ENCODE measurements at regions not wholly inside any gene's neighbourhood (a gene's known extent, or its start where the extent isn't known, plus 50 kb on each side); places are given as distances from the start of the nearest gene placed in this dataset.

- TF ChIP-seq CREB5 (CRISPR knock-in tag; IDR thresholded peaks at IDR 0.05; ENCODE audit: low read depth) (no peak), GLIS3 (CRISPR knock-in tag; IDR thresholded peaks at IDR 0.05) (no peak), ZNF8 (CRISPR knock-in tag; IDR thresholded peaks at IDR 0.05) (no peak), ZNF565 (CRISPR knock-in tag; conservative IDR thresholded peaks at IDR 0.05; ENCODE audit: low read depth) (no peak), BACH2 (CRISPR knock-in tag; IDR thresholded peaks at IDR 0.05; ENCODE audit: borderline replicate concordance) (no peak), PATZ1 (CRISPR knock-in tag; IDR thresholded peaks at IDR 0.05; ENCODE audit: borderline replicate concordance) (no peak), OSR1 (CRISPR knock-in tag; IDR thresholded peaks at IDR 0.05) (no peak), TOX (CRISPR knock-in tag; IDR thresholded peaks at IDR 0.05; ENCODE audit: borderline replicate concordance) (no peak), ZFP30 (CRISPR knock-in tag; IDR thresholded peaks at IDR 0.05) (no peak), ZC3H10 (CRISPR knock-in tag; IDR thresholded peaks at IDR 0.05) (no peak), TCF4 (CRISPR knock-in tag; IDR thresholded peaks at IDR 0.05; ENCODE audit: borderline replicate concordance) (no peak), ARNTL (CRISPR knock-in tag; IDR thresholded peaks at IDR 0.05; ENCODE audit: borderline replicate concordance, low read depth) (no peak), ZFP3 (CRISPR knock-in tag; IDR thresholded peaks at IDR 0.05) (no peak), ESRRG (CRISPR knock-in tag; IDR thresholded peaks at IDR 0.05) (no peak)
Measured at GRCh38 chr15:93948726-93949125, 282.6 kb upstream of the MCTP2 start (continued).

DNA sequence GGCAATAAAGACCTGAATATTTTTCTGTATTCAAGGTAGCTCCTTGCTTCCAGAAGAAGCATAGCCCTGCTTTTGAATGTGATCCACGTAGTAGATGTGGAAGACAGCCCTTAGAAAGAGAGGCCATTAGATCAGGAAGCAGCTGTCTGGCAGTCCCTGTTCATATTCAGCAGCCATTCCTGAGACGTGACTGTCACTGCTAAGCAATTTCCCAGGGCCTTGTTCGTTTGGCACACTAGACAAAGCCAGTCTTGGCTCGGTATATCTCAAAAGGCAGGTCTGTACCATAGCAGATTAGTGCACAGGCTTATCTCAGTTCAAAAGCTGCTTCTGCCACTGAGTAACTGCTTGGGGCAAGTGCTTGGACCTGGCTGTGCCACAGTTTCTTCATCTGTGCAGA lies 287.8 kb upstream of the MCTP2 start:
- TF ChIP-seq ARNTL (CRISPR knock-in tag; IDR thresholded peaks at IDR 0.05; ENCODE audit: borderline replicate concordance, low read depth) (no peak), TOX (CRISPR knock-in tag; IDR thresholded peaks at IDR 0.05; ENCODE audit: borderline replicate concordance) (no peak), ISL1 (CRISPR knock-in tag; IDR thresholded peaks at IDR 0.05) (no peak), CSDC2 (CRISPR knock-in tag; IDR thresholded peaks at IDR 0.05) (no peak), RARB (CRISPR knock-in tag; IDR thresholded peaks at IDR 0.05) (no peak), ESRRG (CRISPR knock-in tag; IDR thresholded peaks at IDR 0.05) (no peak), ZNF70 (CRISPR knock-in tag; IDR thresholded peaks at IDR 0.05) (no peak), PPARA (CRISPR knock-in tag; IDR thresholded peaks at IDR 0.05; ENCODE audit: borderline replicate concordance) (no peak), GLIS3 (CRISPR knock-in tag; IDR thresholded peaks at IDR 0.05) (no peak), TSHZ2 (CRISPR knock-in tag; IDR thresholded peaks at IDR 0.05) (no peak), BACH2 (CRISPR knock-in tag; IDR thresholded peaks at IDR 0.05; ENCODE audit: borderline replicate concordance) (no peak), OSR1 (CRISPR knock-in tag; IDR thresholded peaks at IDR 0.05) (no peak), CREB5 (CRISPR knock-in tag; IDR thresholded peaks at IDR 0.05; ENCODE audit: low read depth) (no peak), ZC3H10 (CRISPR knock-in tag; IDR thresholded peaks at IDR 0.05) (no peak), TCF4 (CRISPR knock-in tag; IDR thresholded peaks at IDR 0.05; ENCODE audit: borderline replicate concordance) (no peak), PATZ1 (CRISPR knock-in tag; IDR thresholded peaks at IDR 0.05; ENCODE audit: borderline replicate concordance) (no peak)
- TF ChIP-seq, protein P1, sequence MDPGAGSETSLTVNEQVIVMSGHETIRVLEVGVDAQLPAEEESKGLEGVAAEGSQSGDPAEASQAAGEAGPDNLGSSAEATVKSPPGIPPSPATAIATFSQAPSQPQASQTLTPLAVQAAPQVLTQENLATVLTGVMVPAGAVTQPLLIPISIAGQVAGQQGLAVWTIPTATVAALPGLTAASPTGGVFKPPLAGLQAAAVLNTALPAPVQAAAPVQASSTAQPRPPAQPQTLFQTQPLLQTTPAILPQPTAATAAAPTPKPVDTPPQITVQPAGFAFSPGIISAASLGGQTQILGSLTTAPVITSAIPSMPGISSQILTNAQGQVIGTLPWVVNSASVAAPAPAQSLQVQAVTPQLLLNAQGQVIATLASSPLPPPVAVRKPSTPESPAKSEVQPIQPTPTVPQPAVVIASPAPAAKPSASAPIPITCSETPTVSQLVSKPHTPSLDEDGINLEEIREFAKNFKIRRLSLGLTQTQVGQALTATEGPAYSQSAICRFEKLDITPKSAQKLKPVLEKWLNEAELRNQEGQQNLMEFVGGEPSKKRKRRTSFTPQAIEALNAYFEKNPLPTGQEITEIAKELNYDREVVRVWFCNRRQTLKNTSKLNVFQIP (CRISPR knock-in tag; IDR thresholded peaks at IDR 0.05; ENCODE audit: borderline replicate concordance, low read depth): no peak
- TF ChIP-seq, protein P2, sequence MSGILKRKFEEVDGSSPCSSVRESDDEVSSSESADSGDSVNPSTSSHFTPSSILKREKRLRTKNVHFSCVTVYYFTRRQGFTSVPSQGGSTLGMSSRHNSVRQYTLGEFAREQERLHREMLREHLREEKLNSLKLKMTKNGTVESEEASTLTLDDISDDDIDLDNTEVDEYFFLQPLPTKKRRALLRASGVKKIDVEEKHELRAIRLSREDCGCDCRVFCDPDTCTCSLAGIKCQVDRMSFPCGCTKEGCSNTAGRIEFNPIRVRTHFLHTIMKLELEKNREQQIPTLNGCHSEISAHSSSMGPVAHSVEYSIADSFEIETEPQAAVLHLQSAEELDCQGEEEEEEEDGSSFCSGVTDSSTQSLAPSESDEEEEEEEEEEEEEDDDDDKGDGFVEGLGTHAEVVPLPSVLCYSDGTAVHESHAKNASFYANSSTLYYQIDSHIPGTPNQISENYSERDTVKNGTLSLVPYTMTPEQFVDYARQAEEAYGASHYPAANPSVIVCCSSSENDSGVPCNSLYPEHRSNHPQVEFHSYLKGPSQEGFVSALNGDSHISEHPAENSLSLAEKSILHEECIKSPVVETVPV (CRISPR knock-in tag; IDR thresholded peaks at IDR 0.05): no peak
- ATAC-seq: no peak
